ENCODE measurements at regions not wholly inside any gene's neighbourhood (a gene's known extent, or its start where the extent isn't known, plus 50 kb on each side); places are given as distances from the start of the nearest gene placed in this dataset.

DNA sequence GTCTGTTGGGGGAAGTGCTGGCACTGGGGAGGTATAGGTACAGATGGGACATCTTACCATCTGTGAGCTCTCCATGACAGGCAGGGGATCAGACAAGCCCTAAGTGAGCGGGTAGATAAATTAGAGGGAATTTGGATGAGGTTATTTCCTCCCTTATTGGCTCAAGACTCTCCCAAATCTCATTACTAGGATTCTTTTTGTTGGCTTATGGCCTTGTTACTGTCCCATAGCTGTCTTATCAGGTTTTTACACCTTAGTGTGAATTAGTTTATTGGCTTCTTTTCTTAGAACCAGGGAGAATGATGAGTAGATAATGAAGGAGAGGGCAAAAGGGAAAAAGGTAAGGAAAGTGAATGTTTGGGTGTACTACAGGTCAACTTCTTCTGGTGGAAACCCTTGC is 191.1 kb upstream of the PRICKLE1 start:
- ATAC-seq (ENCODE audit: low read depth) (no peak), DNase-seq (no peak)
- no peak overlapping the region for H3K27ac Mint-ChIP-seq
- no peaks in the 10 kb centered on the region for H3K4me1 Mint-ChIP-seq
- no peaks in the 10 kb centered on the region for H3K27me3 Mint-ChIP-seq
- no peaks in the 10 kb centered on the region for H3K9me3 Mint-ChIP-seq
- H3K36me3 Mint-ChIP-seq: no peaks in the 10 kb centered on the region
- POLR2A ChIA-PET: no interaction called here
- no peak overlapping the region for H3K4me3 Mint-ChIP-seq

DNA sequence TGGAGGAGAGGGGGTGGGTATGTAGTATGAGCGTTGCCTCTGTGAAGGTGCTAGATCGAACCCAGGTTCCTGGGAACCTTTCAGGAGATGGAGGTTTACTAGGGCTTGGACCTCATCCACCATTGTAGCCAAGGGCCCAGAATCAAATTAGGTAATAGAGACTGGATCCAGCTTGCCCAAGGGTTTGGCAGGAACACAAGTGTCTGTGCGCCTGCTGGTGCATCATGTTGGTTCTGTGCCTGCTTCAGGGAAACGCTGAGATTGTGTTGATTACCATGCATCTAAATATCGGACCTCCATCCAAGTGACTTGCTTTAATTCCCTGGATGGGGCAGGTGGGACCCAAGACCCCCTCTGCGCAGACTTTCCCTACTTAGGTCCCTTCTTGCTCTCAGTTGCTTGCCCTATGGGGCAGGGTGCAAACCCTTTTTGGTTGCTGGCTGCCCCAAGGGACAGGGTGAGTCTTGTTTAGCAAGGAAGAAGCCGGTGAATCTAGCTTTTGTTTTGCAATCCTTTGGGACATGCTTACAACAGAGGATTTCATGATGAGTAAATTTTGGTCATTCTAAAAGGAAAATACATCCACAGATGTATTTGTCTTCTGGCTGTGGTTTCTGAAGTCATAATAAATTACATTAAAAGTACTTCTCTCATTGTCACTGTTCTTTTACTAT is 189.8 kb upstream of the PRICKLE1 start:
- Mint-ChIP-seq H3K4me3 (no peak overlapping the region), H3K27me3 (no peaks in the 10 kb centered on the region), H3K36me3 (no peaks in the 10 kb centered on the region), H3K27ac (no peak overlapping the region), H3K4me1 (no peaks in the 10 kb centered on the region), H3K9me3 (no peaks in the 10 kb centered on the region)
- ATAC-seq (ENCODE audit: low read depth) (no peak), DNase-seq (no peak)
- POLR2A ChIA-PET: no interaction called here

DNA sequence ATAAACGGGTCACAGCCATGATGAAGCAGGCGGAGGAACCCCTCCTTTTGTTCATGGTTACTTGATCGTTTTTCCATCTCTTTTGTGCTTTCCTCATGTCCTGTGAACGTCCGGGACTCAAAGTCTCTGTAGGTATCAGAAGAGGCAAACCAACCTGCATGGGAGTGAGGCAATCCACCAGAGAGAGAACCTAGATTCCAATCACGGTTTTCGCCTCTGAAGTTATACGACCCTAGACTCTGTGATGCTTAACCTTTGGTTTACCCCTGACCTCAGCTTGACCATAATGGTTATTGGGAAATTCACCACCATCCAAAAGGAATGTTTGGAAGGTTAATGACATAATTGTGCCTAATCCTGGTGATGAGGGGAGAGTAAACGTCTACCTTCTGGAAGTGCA is 186.8 kb upstream of the PRICKLE1 start:
- H3K27me3 Mint-ChIP-seq: no peaks in the 10 kb centered on the region
- H3K9me3 Mint-ChIP-seq: peaks cover 6% of the 10 kb centered on the region
- H3K36me3 Mint-ChIP-seq: no peaks in the 10 kb centered on the region
- POLR2A ChIA-PET: no interaction called here
- no peaks in the 10 kb centered on the region for H3K4me1 Mint-ChIP-seq
- no peak for ATAC-seq (ENCODE audit: low read depth)
- H3K27ac Mint-ChIP-seq: no peak overlapping the region
- no peak overlapping the region for H3K4me3 Mint-ChIP-seq
- no peak for DNase-seq

- no peaks in the 10 kb centered on the region for H3K27me3 Mint-ChIP-seq
- H3K9me3 Mint-ChIP-seq: peaks cover 6% of the 10 kb centered on the region
- H3K27ac Mint-ChIP-seq: no peak overlapping the region
- ATAC-seq (ENCODE audit: low read depth): no peak
- no peaks in the 10 kb centered on the region for H3K4me1 Mint-ChIP-seq
- no peak overlapping the region for H3K4me3 Mint-ChIP-seq
- no peaks in the 10 kb centered on the region for H3K36me3 Mint-ChIP-seq
- POLR2A ChIA-PET: no interaction called here
- no peak for DNase-seq
Measured at GRCh38 chr12:42774238-42774637, 184.7 kb upstream of the PRICKLE1 start.

DNA sequence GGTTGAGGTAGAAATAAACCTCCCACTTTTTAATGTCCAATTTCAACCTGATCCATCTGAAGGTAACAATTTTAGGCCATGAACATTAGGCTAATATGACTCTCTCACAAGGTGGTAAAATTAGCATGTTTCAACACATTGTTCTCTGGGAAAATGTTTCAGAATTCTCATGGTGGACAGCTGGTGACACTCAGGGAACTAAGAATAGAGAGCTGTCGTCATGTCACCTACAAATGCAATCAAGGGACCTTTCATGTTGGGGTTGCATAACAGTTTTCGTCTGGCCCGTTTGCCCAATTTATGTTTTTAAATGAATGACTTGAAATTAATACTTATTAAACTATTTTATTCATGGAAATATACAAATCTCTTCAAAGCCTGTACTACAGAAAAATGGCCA is 180.7 kb upstream of the PRICKLE1 start:
- POLR2A ChIA-PET: no interaction called here
- Mint-ChIP-seq H3K4me3 (no peak overlapping the region), H3K9me3 (peaks cover 6% of the 10 kb centered on the region), H3K36me3 (no peaks in the 10 kb centered on the region), H3K4me1 (no peaks in the 10 kb centered on the region), H3K27ac (no peak overlapping the region), H3K27me3 (no peaks in the 10 kb centered on the region)
- no peak for ATAC-seq (ENCODE audit: low read depth)
- no peak for DNase-seq

DNA sequence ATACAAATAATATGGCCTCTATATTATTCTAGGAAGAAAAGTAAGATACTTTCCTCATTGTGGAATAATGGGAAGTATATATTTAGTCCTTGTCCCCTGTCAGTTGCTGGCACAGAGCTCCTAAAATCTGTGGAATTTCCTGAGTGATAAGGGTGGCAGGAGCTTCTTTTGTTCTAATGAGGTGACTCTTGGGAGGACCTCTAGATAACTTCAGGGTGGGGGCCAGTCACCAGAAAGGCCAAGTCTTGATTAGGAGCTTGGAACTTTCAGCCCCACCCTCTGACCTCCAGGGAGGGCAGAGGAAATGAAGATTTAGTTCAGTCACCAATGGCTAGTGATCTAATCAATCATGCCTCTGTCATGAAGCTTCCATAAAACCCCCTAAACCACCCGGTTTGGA is 179.9 kb upstream of the PRICKLE1 start:
- H3K4me3 Mint-ChIP-seq: no peak overlapping the region
- H3K36me3 Mint-ChIP-seq: no peaks in the 10 kb centered on the region
- H3K4me1 Mint-ChIP-seq: no peaks in the 10 kb centered on the region
- DNase-seq (no peak), ATAC-seq (ENCODE audit: low read depth) (no peak)
- no peak overlapping the region for H3K27ac Mint-ChIP-seq
- H3K9me3 Mint-ChIP-seq: peaks cover 6% of the 10 kb centered on the region
- POLR2A ChIA-PET: no interaction called here
- H3K27me3 Mint-ChIP-seq: no peaks in the 10 kb centered on the region

DNA sequence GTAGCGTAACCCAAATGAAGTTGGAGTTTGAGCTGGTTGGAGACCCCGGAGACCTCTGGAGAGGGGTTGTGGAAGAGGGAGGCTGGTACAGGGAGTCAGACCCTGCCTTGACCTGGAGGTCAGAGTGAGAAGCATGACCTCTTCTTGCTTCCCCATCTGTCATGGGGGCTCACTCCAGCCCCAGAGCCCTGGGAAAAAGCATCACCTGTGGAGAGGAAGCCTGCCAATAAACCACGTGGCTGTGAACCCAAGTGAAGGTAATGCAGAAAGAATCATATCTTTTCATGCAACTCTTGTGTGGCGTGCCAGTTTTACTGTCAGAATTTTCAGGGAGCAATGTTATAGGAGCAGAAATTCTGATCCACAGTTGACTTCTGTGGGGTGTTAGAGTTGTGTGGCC is 178.5 kb upstream of the PRICKLE1 start:
- Mint-ChIP-seq H3K27ac (no peak overlapping the region), H3K27me3 (no peaks in the 10 kb centered on the region), H3K4me1 (no peaks in the 10 kb centered on the region), H3K9me3 (peaks cover 1% of the 10 kb centered on the region), H3K4me3 (no peak overlapping the region), H3K36me3 (no peaks in the 10 kb centered on the region)
- POLR2A ChIA-PET: no interaction called here
- DNase-seq (no peak), ATAC-seq (ENCODE audit: low read depth) (no peak)

DNA sequence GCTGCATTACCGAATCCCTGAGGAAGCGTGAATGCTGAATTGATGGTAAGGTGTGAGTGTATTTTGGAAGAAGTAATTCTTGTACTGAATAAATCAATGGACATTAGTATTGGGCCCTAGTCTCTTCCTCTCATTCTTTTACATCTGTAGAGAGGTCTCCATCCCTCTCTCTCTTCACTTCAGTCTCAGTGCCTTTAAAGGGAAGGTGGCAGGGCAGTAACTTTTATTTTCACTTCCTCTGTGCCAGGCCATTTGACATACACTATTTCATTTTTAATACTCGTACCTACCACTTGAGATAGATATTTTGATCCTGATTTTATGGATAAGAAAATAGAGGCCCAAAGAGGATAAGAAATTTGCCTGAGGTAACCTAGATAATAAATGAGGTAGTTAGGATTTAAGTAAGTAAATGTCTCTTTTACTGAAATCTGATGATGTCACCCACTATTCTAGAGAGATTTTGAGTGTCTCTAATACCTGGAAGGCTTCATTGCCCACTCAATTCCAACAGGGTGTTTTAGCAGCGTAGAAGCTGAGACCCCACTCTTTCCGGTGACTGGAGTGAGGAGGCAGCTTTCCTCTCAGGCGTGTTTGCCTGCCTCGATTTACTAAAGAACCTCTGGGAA is 177.9 kb upstream of the PRICKLE1 start:
- POLR2A ChIA-PET: no interaction called here
- H3K36me3 Mint-ChIP-seq: no peaks in the 10 kb centered on the region

GRCh38 chr12:42766754-42767153 is 177.2 kb upstream of the PRICKLE1 start:
- POLR2A ChIA-PET: no interaction called here
- Mint-ChIP-seq H3K27me3 (no peaks in the 10 kb centered on the region), H3K36me3 (no peaks in the 10 kb centered on the region), H3K4me1 (no peaks in the 10 kb centered on the region), H3K27ac (no peak overlapping the region), H3K9me3 (no peaks in the 10 kb centered on the region), H3K4me3 (no peak overlapping the region)
- DNase-seq: no peak
- ATAC-seq (ENCODE audit: low read depth): no peak

More for the DNA sequence above, 177.9 kb upstream of the PRICKLE1 start:
- H3K27me3 Mint-ChIP-seq: no peaks in the 10 kb centered on the region
- H3K4me3 Mint-ChIP-seq: no peak overlapping the region
- no peaks in the 10 kb centered on the region for H3K4me1 Mint-ChIP-seq
- DNase-seq: no peak
- no peak for ATAC-seq (ENCODE audit: low read depth)
- H3K27ac Mint-ChIP-seq: no peak overlapping the region
- no peaks in the 10 kb centered on the region for H3K9me3 Mint-ChIP-seq

GRCh38 chr12:42766026-42766425 is 176.5 kb upstream of the PRICKLE1 start:
- Mint-ChIP-seq H3K27ac (no peak overlapping the region), H3K27me3 (no peaks in the 10 kb centered on the region), H3K4me3 (no peak overlapping the region), H3K4me1 (no peaks in the 10 kb centered on the region), H3K36me3 (no peaks in the 10 kb centered on the region), H3K9me3 (no peaks in the 10 kb centered on the region)
- no peak for DNase-seq
- POLR2A ChIA-PET: no interaction called here
- no peak for ATAC-seq (ENCODE audit: low read depth)

DNA sequence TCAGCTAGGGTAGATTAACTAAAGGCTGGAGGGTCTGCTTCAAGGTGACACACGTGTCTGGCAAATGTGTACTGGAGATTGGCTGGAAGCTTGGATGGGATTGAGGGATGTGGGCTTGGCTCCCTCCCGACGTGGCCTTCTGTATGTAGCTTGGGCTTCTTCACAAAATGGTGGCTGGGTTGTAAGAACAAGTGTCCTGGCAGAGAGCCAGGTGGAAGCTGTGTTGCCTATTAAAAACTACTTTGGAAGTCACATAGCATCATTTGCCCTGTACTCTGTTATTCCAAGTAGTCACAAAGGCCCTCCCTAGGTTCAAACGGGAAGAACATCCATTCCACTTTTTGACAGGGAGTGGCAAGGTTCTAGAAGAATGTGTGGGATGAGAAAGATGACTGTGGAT is 174.1 kb upstream of the PRICKLE1 start:
- no peak for ATAC-seq (ENCODE audit: low read depth)
- DNase-seq: no peak
- Mint-ChIP-seq H3K4me1 (no peaks in the 10 kb centered on the region), H3K9me3 (no peaks in the 10 kb centered on the region), H3K4me3 (no peak overlapping the region), H3K27me3 (no peaks in the 10 kb centered on the region), H3K27ac (no peak overlapping the region), H3K36me3 (no peaks in the 10 kb centered on the region)
- POLR2A ChIA-PET: no interaction called here

DNA sequence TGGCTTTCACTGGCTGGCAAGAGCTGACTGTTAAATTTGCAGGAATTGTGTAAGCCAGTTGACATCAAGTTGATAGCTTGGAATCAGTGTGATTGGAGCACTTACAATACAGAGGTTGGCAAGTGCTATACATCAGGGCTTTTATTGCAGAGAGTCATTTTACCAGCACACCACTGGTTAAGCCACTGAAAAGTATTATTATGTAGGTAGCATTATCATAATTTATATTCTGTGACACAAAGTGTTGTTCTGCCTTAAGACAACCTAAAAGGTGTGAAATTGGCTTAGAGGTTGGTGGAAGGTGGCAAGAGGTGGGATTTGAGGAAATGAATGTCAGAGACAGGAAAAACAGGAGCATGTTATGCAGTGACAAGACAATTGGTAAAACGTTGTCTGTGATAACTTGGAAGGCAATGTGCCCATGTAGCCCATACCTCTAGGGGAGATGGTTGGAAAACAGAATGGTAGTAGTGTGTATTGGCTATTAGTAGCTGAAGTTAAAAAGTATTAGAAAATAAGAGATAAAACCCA is 172.9 kb upstream of the PRICKLE1 start:
- H3K4me1 Mint-ChIP-seq: no peaks in the 10 kb centered on the region
- H3K27ac Mint-ChIP-seq: no peak overlapping the region
- DNase-seq (no peak), ATAC-seq (ENCODE audit: low read depth) (no peak)
- H3K4me3 Mint-ChIP-seq: no peak overlapping the region
- POLR2A ChIA-PET: no interaction called here
- H3K27me3 Mint-ChIP-seq: no peaks in the 10 kb centered on the region
- H3K9me3 Mint-ChIP-seq: no peaks in the 10 kb centered on the region
- no peaks in the 10 kb centered on the region for H3K36me3 Mint-ChIP-seq

- H3K4me3 Mint-ChIP-seq: no peak overlapping the region
- POLR2A ChIA-PET: no interaction called here
- no peak for DNase-seq
- H3K9me3 Mint-ChIP-seq: no peaks in the 10 kb centered on the region
- H3K27me3 Mint-ChIP-seq: no peaks in the 10 kb centered on the region
- no peak overlapping the region for H3K27ac Mint-ChIP-seq
- H3K4me1 Mint-ChIP-seq: no peaks in the 10 kb centered on the region
- ATAC-seq (ENCODE audit: low read depth): no peak
- H3K36me3 Mint-ChIP-seq: no peaks in the 10 kb centered on the region
Measured at GRCh38 chr12:42761601-42762350, 172.2 kb upstream of the PRICKLE1 start.

DNA sequence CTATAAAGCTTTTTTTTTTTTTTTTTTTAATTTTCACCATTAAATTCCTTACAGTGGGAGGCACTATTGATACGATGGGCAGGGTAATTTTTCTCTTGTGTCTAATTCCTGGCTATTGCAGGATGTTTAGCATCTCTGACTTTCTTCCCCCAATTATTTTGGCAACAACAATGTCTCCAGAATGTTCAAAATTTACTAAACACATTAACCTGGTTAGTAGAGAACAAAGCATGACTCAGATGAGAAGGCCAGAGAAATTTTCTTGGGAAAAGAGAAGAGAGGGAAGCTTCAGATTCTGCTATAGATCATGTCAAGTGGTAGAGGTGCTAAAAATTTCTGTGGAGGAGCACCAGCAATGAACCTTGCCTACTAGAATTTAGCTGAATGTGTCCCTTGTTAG is 171.5 kb upstream of the PRICKLE1 start:
- ATAC-seq (ENCODE audit: low read depth) (no peak), DNase-seq (no peak)
- Mint-ChIP-seq H3K9me3 (no peaks in the 10 kb centered on the region), H3K27me3 (no peaks in the 10 kb centered on the region), H3K4me1 (no peaks in the 10 kb centered on the region), H3K36me3 (no peaks in the 10 kb centered on the region), H3K4me3 (no peak overlapping the region), H3K27ac (no peak overlapping the region)
- POLR2A ChIA-PET: no interaction called here
